Fibroblast of skin of right quadriceps (primary cell): ENCODE measurements at regions not wholly inside any gene's neighbourhood (a gene's known extent, or its start where the extent isn't known, plus 50 kb on each side); places are given as distances from the start of the nearest gene placed in this dataset.
"Not testable (repeated sequence)": the region's sequence is repeated elsewhere in the genome, so short reads cannot be mapped to it uniquely, and the experiment has no call there.

Source experiments
- DNase-seq: peaks from one replicate; pipeline ENCODE4 v3.0.0-alpha.2; 2013

GRCh38 chr6:113742342-113742741 is 114.8 kb upstream of the MARCKS start:
- no peak for DNase-seq

GRCh38 chr6:113744861-113745260 is 112.3 kb upstream of the MARCKS start:
- DNase-seq: peak; percentile 32

- DNase-seq: no peak
Observed at GRCh38 chr6:113750151-113750855, 106.8 kb upstream of the MARCKS start.

GRCh38 chr6:113754291-113754690 is 102.9 kb upstream of the MARCKS start:
- DNase-seq: no peak

GRCh38 chr6:113755449-113756289 is 101.5 kb upstream of the MARCKS start:
- DNase-seq: no peak

GRCh38 chr6:113756290-113756665 is 100.9 kb upstream of the MARCKS start:
- no peak for DNase-seq

GRCh38 chr6:113758214-113758613 is 98.9 kb upstream of the MARCKS start:
- DNase-seq: no peak

- no peak for DNase-seq
Observed at GRCh38 chr6:113758826-113759574, 98.1 kb upstream of the MARCKS start.

GRCh38 chr6:113762641-113763040 is 94.5 kb upstream of the MARCKS start:
- peak; percentile 26 for DNase-seq

GRCh38 chr6:113763311-113763766 is 93.8 kb upstream of the MARCKS start:
- DNase-seq: no peak

- DNase-seq: peak; percentile 64
Observed at GRCh38 chr6:113763876-113764275, 93.3 kb upstream of the MARCKS start.

- DNase-seq: no peak
Observed at GRCh38 chr6:113765909-113766308, 91.2 kb upstream of the MARCKS start.

- DNase-seq: no peak
Observed at GRCh38 chr6:113767985-113768384, 89.2 kb upstream of the MARCKS start.

- DNase-seq: no peak
Observed at GRCh38 chr6:113772961-113773360, 84.2 kb upstream of the MARCKS start.

GRCh38 chr6:113774127-113774825 is 82.9 kb upstream of the MARCKS start:
- DNase-seq: peak; percentile 87

- DNase-seq: no peak
Observed at GRCh38 chr6:113776998-113777397, 80.1 kb upstream of the MARCKS start.

- DNase-seq: no peak
Observed at GRCh38 chr6:113777601-113778000, 79.5 kb upstream of the MARCKS start.

- no peak for DNase-seq
Observed at GRCh38 chr6:113779656-113780055, 77.5 kb upstream of the MARCKS start.

- DNase-seq: no peak
Observed at GRCh38 chr6:113782636-113783035, 74.5 kb upstream of the MARCKS start.

- DNase-seq: no peak
Observed at GRCh38 chr6:113786168-113786567, 71.0 kb upstream of the MARCKS start.

- no peak for DNase-seq
Observed at GRCh38 chr6:113788586-113788985, 68.6 kb upstream of the MARCKS start.

GRCh38 chr6:113791225-113791624 is 65.9 kb upstream of the MARCKS start:
- not testable (repeated sequence) for DNase-seq

GRCh38 chr6:113795371-113795770 is 61.8 kb upstream of the MARCKS start:
- not testable (repeated sequence) for DNase-seq
